Adrenal gland (tissue), 9 donors: ENCODE measurements at regions not wholly inside any gene's neighbourhood (a gene's known extent, or its start where the extent isn't known, plus 50 kb on each side); places are given as distances from the start of the nearest gene placed in this dataset.
"Not testable (repeated sequence)": the region's sequence is repeated elsewhere in the genome, so short reads cannot be mapped to it uniquely, and the experiment has no call there.

ENCODE experiments used
- DNase-seq, 7 donors: peaks; one replicate each; pipeline ENCODE4 v3.0.0-alpha.2; 2019 to 2020
- H3K27ac ChIP-seq, 5 donors: fragments of 200-600 bp; sonication (generic) in 4 of 5; 1 replicate in 3 of 5; 2 replicates in 2 of 5; pipeline versions ENCODE4 v1.5.1 to v1.8.0; 2016 to 2020; ENCODE audit warnings: mild to moderate bottlenecking in 1 of 5
- H3K27me3 ChIP-seq: fragments of 200-600 bp; 2 replicates; pipeline ENCODE4 v1.8.0; 2021
- H3K36me3 ChIP-seq, 2 donors: fragments of 200-600 bp; replicated peaks in 1 of 2; 1 replicate in 1 of 2; 2 replicates in 1 of 2; pipeline versions ENCODE4 v1.5.1 to v1.8.0; 2018 to 2022
- H3K4me1 ChIP-seq, 2 donors: fragments of 200-600 bp; replicated peaks in 1 of 2; 1 replicate in 1 of 2; 2 replicates in 1 of 2; pipeline versions ENCODE4 v1.5.1 to v1.8.0; 2018 to 2021
- H3K4me3 ChIP-seq, 4 donors: fragments of 200-600 bp; sonication (generic) in 3 of 4; one replicate each; pipeline ENCODE4 v1.5.1; 2016 to 2018
- H3K9me3 ChIP-seq, 3 donors: fragments of 200-600 bp; sonication (generic) in 1 of 3; replicated peaks in 1 of 3; 1 replicate in 2 of 3; 2 replicates in 1 of 3; pipeline versions ENCODE4 v1.5.1 to v1.8.0; 2016 to 2021
- CTCF ChIP-seq, 6 experiments: fragments of 450-650 bp in 4 of 6; fragments of 200-600 bp in 2 of 6; sonication (generic) in 1 of 6; IDR thresholded peaks; 1 replicate in 5 of 6; 2 replicates in 1 of 6; pipeline versions ENCODE4 v1.5.1 to v1.8.0; 2016 to 2021; ENCODE audit warnings: antibody characterized with exemption in 6 of 6, mild to moderate bottlenecking in 2 of 6, moderate library complexity in 1 of 6
- POLR2A ChIP-seq, 2 donors: fragments of 450-650 bp; IDR thresholded peaks; one replicate each; pipeline ENCODE4 v1.6.1; 2017; ENCODE audit warnings: antibody characterized with exemption in 2 of 2, mild to moderate bottlenecking in 2 of 2, moderate library complexity in 1 of 2
- WGBS, 4 donors: extraction: QIAGEN DNeasy Blood & Tissue Kit in 2 of 4; methylation state at CpG; one replicate each; pipeline versions ENCODE4 v1.1.5 to v1.1.7; 2013 to 2017; 5-methylcytosine and 5-hydroxymethylcytosine counted together
- intact Hi-C, 2 donors: fragments of 100-400 bp; cut with DNase I; formaldehyde crosslinking; loops; one replicate each; pipeline versions ENCODE4 v1.14.1 to v1.15.0; 2022 to 2023
- donor health status: healthy with polysubstance abuse.
- donor health status: Bipolar disorder and iron deficiency.
- donor health status: DM: yes; HTN: yes; CAD: no.
- donor health status: DM: no; HTN: no; CAD: no.
- donor health status: DM: no; HTN: no; CAD: no.

DNA sequence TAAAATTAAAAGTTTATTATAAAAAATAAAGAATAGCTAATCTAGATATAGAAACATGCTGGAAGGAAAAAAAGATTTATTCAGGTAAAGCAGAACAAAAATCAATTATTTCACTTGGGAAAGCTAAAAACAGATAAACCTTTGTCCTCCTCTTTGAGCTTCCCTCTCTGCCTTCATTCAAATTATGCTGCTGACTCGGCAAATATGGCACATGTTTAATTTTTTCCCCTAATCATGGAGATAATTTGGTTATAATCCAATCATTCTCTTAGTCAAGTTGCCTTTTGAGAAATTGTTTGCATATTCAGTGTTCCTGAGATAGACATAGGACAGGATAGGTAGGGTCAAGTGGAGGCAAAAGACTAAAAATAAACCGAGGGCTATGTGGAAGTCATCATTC, 556.8 kb upstream of the PTCHD4 start:
- no peak overlapping the region for H3K4me3 ChIP-seq
- H3K36me3 ChIP-seq = no peaks in the 10 kb centered on the region
- TF ChIP-seq CTCF (IDR thresholded peaks at IDR 0.05) (no peak), POLR2A (IDR thresholded peaks at IDR 0.05) (no peak)
- no peaks in the 10 kb centered on the region for H3K9me3 ChIP-seq
- H3K27me3 ChIP-seq = no peaks in the 10 kb centered on the region
- DNase-seq = no peak
- no peaks in the 10 kb centered on the region for H3K4me1 ChIP-seq
- intact Hi-C loops = no loop called here
- no peak overlapping the region for H3K27ac ChIP-seq
- WGBS, 4 donors = 60 to 67% (median 64%) methylated on average over 2 of the region's 2 CpGs

GRCh38 chr6:48664826-48665225, 553.8 kb upstream of the PTCHD4 start:
- intact Hi-C loops = no loop called here
- Histone ChIP-seq H3K9me3 (no peaks in the 10 kb centered on the region), H3K27ac (no peak overlapping the region), H3K36me3 (no peaks in the 10 kb centered on the region), H3K4me3 (no peak overlapping the region), H3K4me1 (no peaks in the 10 kb centered on the region), H3K27me3 (no peaks in the 10 kb centered on the region)
- WGBS, 4 donors = 50 to 78% (median 65%) methylated on average over 3 of the region's 3 CpGs
- DNase-seq = no peak
- TF ChIP-seq CTCF (IDR thresholded peaks at IDR 0.05) (no peak), POLR2A (IDR thresholded peaks at IDR 0.05) (no peak)

GRCh38 chr6:48658915-48659314, 547.9 kb upstream of the PTCHD4 start:
- DNase-seq = no peak
- Histone ChIP-seq H3K4me1 (no peaks in the 10 kb centered on the region), H3K36me3 (no peaks in the 10 kb centered on the region), H3K9me3 (no peaks in the 10 kb centered on the region), H3K27me3 (no peaks in the 10 kb centered on the region), H3K27ac (no peak overlapping the region), H3K4me3 (no peak overlapping the region)
- TF ChIP-seq CTCF (IDR thresholded peaks at IDR 0.05) = no peak
- no peak for TF ChIP-seq POLR2A (IDR thresholded peaks at IDR 0.05)
- intact Hi-C loops = no loop called here
- 48 to 59% (median 54%) methylated on average over 2 of the region's 2 CpGs for WGBS, 4 donors

- TF ChIP-seq CTCF (IDR thresholded peaks at IDR 0.05) (no peak), POLR2A (IDR thresholded peaks at IDR 0.05) (no peak)
- intact Hi-C loops = no loop called here
- Histone ChIP-seq H3K27ac (no peak overlapping the region), H3K4me3 (no peak overlapping the region), H3K9me3 (no peaks in the 10 kb centered on the region), H3K4me1 (no peaks in the 10 kb centered on the region), H3K27me3 (no peaks in the 10 kb centered on the region), H3K36me3 (no peaks in the 10 kb centered on the region)
- 53 to 63% (median 54%) methylated on average over 2 of the region's 2 CpGs for WGBS, 4 donors
- no peak for DNase-seq
Measured at GRCh38 chr6:48641544-48641943, 530.5 kb upstream of the PTCHD4 start.

- 6 to 18% (median 16%) methylated on average over 1 of the region's 1 CpG for WGBS, 4 donors
Measured at GRCh38 chr6:48638796-48639195, 527.8 kb upstream of the PTCHD4 start.

More at GRCh38 chr6:48638796-48639195, 527.8 kb upstream of the PTCHD4 start:
- H3K27me3 ChIP-seq, H3K27ac ChIP-seq, intact Hi-C loops, H3K4me3 ChIP-seq, H3K9me3 ChIP-seq, H3K36me3 ChIP-seq, DNase-seq, H3K4me1 ChIP-seq: not testable (repeated sequence)
